ENCODE measurements at regions not wholly inside any gene's neighbourhood (a gene's known extent, or its start where the extent isn't known, plus 50 kb on each side); places are given as distances from the start of the nearest gene placed in this dataset.

- no peak for TF ChIP-seq CTCF (IDR thresholded peaks at IDR 0.05)
- TF ChIP-seq EZH2phosphoT487 (IDR thresholded peaks at IDR 0.05): no peak
- TF ChIP-seq EZH2 (IDR thresholded peaks at IDR 0.05): no peak
These were observed 202.9 kb downstream of the FAM76B start for GRCh38 chr11:95586661-95587060.
